ENCODE measurements at regions not wholly inside any gene's neighbourhood (a gene's known extent, or its start where the extent isn't known, plus 50 kb on each side); places are given as distances from the start of the nearest gene placed in this dataset.

GRCh38 chr18:78892177-78892576 lies 87.4 kb upstream of the SALL3 start:
- ATAC-seq = no peak
- H3K4me1 Mint-ChIP-seq = no peaks in the 10 kb centered on the region
- no peak for DNase-seq

DNA sequence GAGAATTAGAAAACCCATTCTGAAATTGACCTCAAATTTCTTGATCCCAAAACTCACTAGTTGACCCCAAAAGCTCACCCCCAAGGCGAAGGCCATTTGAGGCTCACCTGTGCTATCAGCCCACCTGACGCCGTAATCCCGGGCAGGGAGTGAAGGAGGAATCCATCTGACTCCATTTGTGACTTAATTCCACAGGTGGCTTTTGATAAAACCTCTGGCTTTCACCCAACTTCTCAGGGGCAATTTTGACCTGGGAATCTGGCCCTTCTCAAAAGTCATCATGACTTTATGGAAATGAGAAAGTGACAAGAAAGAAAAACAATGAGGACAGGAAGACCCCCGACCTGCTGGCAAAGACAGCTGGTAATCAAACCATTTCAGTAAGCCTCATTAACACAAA lies 86.9 kb upstream of the SALL3 start:
- H3K36me3 Mint-ChIP-seq (ENCODE audit: low read depth) = no peaks in the 10 kb centered on the region
- no peak overlapping the region for H3K4me3 Mint-ChIP-seq
- H3K4me1 Mint-ChIP-seq = no peaks in the 10 kb centered on the region
- ATAC-seq (no peak), DNase-seq (no peak)
- H3K9me3 ChIP-seq (ENCODE audit: control insufficient read depth, low read length, poor library complexity, severe bottlenecking) = no peaks in the 10 kb centered on the region
- no peak overlapping the region for H3K27ac Mint-ChIP-seq
- H3K27me3 Mint-ChIP-seq = peaks cover 5% of the 10 kb centered on the region

More at GRCh38 chr18:78892177-78892576, 87.4 kb upstream of the SALL3 start:
- Mint-ChIP-seq H3K4me3 (no peak overlapping the region), H3K27me3 (peaks cover 5% of the 10 kb centered on the region), H3K27ac (no peak overlapping the region), H3K36me3 (ENCODE audit: low read depth) (no peaks in the 10 kb centered on the region)
- H3K9me3 ChIP-seq (ENCODE audit: control insufficient read depth, low read length, poor library complexity, severe bottlenecking) = no peaks in the 10 kb centered on the region

GRCh38 chr18:78893281-78894032 lies 86.2 kb upstream of the SALL3 start:
- no peaks in the 10 kb centered on the region for H3K36me3 Mint-ChIP-seq (ENCODE audit: low read depth)
- H3K4me1 Mint-ChIP-seq = no peaks in the 10 kb centered on the region
- H3K9me3 ChIP-seq (ENCODE audit: control insufficient read depth, low read length, poor library complexity, severe bottlenecking) = no peaks in the 10 kb centered on the region
- peaks cover 5% of the 10 kb centered on the region for H3K27me3 Mint-ChIP-seq
- DNase-seq (no peak), ATAC-seq (no peak)
- H3K4me3 Mint-ChIP-seq = no peak overlapping the region
- H3K27ac Mint-ChIP-seq = no peak overlapping the region

DNA sequence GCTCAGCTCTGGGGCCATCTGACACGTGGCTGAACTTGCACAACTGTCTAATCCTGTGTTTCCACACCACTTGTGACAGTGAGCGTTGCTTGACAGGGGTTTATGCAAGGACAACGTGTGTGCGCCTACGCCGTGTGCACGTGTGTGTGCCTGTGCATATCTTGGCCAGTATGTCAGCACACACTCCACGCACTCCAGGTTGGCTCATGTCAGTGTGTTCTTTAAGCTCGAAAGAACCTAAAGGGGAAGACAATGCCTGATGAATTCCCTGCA lies 85.6 kb upstream of the SALL3 start:
- Mint-ChIP-seq H3K27ac (no peak overlapping the region), H3K27me3 (peaks cover 5% of the 10 kb centered on the region), H3K4me1 (no peaks in the 10 kb centered on the region), H3K4me3 (no peak overlapping the region), H3K36me3 (ENCODE audit: low read depth) (no peaks in the 10 kb centered on the region)
- H3K9me3 ChIP-seq (ENCODE audit: control insufficient read depth, low read length, poor library complexity, severe bottlenecking) = no peaks in the 10 kb centered on the region
- no peak for ATAC-seq
- DNase-seq = no peak

- Mint-ChIP-seq H3K27me3 (peaks cover 13% of the 10 kb centered on the region), H3K4me3 (no peak overlapping the region), H3K36me3 (ENCODE audit: low read depth) (no peaks in the 10 kb centered on the region), H3K4me1 (no peaks in the 10 kb centered on the region), H3K27ac (no peak overlapping the region)
- H3K9me3 ChIP-seq (ENCODE audit: control insufficient read depth, low read length, poor library complexity, severe bottlenecking) = no peaks in the 10 kb centered on the region
- DNase-seq (no peak), ATAC-seq (no peak)
Observed at GRCh38 chr18:78895207-78896001, 84.2 kb upstream of the SALL3 start.

GRCh38 chr18:78896111-78896905 lies 83.3 kb upstream of the SALL3 start:
- Mint-ChIP-seq H3K36me3 (ENCODE audit: low read depth) (no peaks in the 10 kb centered on the region), H3K4me1 (no peaks in the 10 kb centered on the region), H3K27me3 (peaks cover 13% of the 10 kb centered on the region), H3K27ac (no peak overlapping the region), H3K4me3 (no peak overlapping the region)
- no peaks in the 10 kb centered on the region for H3K9me3 ChIP-seq (ENCODE audit: control insufficient read depth, low read length, poor library complexity, severe bottlenecking)
- ATAC-seq (no peak), DNase-seq (no peak)

DNA sequence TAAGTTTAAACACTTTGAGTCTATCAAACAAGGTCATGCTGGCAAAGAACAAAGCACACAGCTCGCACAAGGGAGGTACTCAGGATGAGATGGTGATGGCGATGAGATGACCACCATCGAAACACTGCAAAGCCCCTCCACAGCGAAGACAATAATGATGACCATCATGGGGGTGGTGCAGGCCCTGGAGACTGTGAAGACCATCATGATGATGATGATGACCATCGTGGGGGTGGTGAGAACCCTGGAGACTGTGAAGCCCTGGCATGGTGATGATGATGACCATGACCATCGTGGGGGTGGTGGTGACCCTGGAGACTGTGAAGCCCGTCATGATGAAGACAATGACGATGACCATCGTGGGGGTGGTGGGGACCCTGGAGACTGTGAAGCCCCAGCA lies 81.6 kb upstream of the SALL3 start:
- Mint-ChIP-seq H3K36me3 (ENCODE audit: low read depth) (peaks cover 5% of the 10 kb centered on the region), H3K4me3 (no peak overlapping the region), H3K27ac (no peak overlapping the region), H3K4me1 (no peaks in the 10 kb centered on the region), H3K27me3 (peaks cover 27% of the 10 kb centered on the region)
- DNase-seq (no peak), ATAC-seq (no peak)
- no peaks in the 10 kb centered on the region for H3K9me3 ChIP-seq (ENCODE audit: control insufficient read depth, low read length, poor library complexity, severe bottlenecking)

DNA sequence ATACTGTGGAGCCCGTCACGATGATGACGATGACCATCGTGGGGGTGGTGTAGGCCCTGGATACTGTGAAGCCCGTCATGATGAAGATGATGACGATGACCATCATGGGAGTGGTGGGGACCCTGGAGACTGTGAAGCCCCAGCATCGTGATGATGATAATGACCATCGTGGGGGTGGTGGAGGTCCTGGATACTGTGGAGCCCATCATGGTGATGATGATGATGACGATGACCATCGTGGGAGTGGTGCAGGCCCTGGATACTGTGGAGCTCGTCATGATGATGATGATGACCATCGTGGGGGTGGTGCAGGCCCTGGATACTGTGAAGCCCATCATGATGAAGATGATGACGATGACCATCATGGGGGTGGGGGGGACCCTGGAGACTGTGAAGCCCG lies 81.0 kb upstream of the SALL3 start:
- Mint-ChIP-seq H3K4me3 (no peak overlapping the region), H3K27ac (no peak overlapping the region), H3K36me3 (ENCODE audit: low read depth) (peaks cover 5% of the 10 kb centered on the region), H3K27me3 (peaks cover 32% of the 10 kb centered on the region), H3K4me1 (no peaks in the 10 kb centered on the region)
- H3K9me3 ChIP-seq (ENCODE audit: control insufficient read depth, low read length, poor library complexity, severe bottlenecking) = no peaks in the 10 kb centered on the region
- DNase-seq = no peak
- ATAC-seq = no peak

- peaks cover 38% of the 10 kb centered on the region for H3K27me3 Mint-ChIP-seq
- ATAC-seq (no peak), DNase-seq (no peak)
- no peak overlapping the region for H3K4me3 Mint-ChIP-seq
- H3K4me1 Mint-ChIP-seq = no peaks in the 10 kb centered on the region
- peaks cover 5% of the 10 kb centered on the region for H3K36me3 Mint-ChIP-seq (ENCODE audit: low read depth)
- no peaks in the 10 kb centered on the region for H3K9me3 ChIP-seq (ENCODE audit: control insufficient read depth, low read length, poor library complexity, severe bottlenecking)
- no peak overlapping the region for H3K27ac Mint-ChIP-seq
Observed at GRCh38 chr18:78899241-78899640, 80.4 kb upstream of the SALL3 start.

DNA sequence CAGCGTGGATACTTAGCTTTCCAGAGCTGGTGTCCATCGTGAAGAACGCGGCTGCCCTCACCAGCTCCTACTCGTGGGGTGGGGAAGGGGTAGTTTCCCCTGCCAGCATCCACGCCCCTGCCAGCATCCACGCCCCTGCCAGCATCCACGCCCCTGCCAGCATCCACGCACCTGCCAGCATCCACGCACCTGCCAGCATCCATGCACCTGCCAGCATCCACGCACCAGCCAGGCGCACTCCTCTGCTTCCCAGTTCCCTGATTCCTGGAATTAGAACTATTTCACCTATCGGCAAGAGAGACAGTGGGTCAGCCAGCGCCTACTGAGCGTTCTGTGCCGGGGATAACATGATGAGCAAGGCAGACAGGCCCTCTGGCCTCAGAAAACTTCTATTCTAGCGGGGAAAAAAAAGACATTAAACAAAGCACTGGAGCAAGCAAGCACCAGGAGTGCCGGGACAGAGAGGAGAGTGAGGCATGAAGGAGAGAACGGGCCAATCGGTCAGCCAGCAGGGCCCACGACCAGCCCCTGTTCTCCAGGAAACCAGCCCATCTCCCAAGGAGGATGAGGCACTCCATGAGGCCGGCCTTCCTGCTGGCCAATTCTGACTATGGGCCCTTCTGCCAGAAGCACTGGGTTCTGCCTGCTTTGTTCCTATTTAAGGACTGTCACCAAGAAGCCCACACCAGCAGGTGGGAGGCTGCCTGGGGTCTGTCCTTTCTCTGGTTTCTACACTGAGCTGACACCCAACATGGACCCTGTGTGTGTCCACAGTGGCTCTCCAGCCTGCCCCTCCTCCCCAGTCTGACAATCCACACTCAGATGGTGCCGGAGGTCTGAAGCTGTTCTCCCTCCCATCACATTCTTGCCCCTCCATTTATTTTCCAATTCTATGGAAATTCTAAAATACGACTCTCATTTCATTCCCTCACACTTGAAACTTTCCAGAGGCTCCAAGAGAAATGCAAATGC lies 78.4 kb upstream of the SALL3 start:
- Mint-ChIP-seq H3K4me1 (no peaks in the 10 kb centered on the region), H3K36me3 (ENCODE audit: low read depth) (peaks cover 5% of the 10 kb centered on the region), H3K4me3 (no peak overlapping the region), H3K27me3 (peaks cover 44% of the 10 kb centered on the region), H3K27ac (no peak overlapping the region)
- DNase-seq = no peak
- ATAC-seq = no peak
- no peaks in the 10 kb centered on the region for H3K9me3 ChIP-seq (ENCODE audit: control insufficient read depth, low read length, poor library complexity, severe bottlenecking)

DNA sequence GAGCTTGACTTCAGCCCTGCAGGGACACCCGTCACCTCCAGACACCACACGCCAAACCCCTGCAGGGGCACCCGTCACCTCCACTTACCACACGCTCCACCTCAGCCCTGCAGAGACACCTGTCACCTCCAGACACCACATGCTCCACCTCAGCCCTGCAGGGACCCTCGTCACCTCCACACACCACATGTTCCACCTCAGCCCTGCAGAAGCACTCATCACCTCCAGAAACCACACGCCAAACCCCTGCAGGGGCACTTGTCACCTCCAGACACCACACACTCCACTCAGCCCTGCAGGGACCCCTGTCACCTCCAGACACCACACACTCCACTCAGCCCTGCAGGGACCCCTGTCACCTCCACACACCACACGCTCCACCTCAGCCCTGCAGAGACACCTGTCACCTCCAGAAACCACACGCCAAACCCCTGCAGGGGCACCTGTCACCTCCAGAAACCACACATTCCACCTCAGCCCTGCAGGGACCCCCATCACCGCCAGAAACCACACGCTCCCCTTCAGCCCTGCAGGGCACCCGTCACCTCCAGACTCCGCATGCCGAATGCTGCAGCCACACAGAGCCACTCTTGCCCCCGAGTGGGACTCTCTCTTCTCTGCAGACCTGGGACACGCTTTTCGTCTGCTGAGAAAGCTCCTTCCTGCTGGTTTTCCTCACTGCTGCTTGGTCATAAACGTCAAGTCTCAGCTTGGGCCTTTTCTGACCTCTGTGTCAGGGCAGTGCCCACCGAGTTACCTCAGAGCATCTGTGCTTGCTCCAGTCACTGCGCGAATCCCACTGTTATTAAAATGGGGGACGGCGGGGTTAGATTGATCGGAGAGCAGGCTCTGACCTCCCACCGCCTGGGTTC lies 77.5 kb upstream of the SALL3 start:
- peaks cover 50% of the 10 kb centered on the region for H3K27me3 Mint-ChIP-seq
- H3K4me3 Mint-ChIP-seq = no peak overlapping the region
- no peaks in the 10 kb centered on the region for H3K4me1 Mint-ChIP-seq
- H3K36me3 Mint-ChIP-seq (ENCODE audit: low read depth) = peaks cover 5% of the 10 kb centered on the region
- no peaks in the 10 kb centered on the region for H3K9me3 ChIP-seq (ENCODE audit: control insufficient read depth, low read length, poor library complexity, severe bottlenecking)
- DNase-seq = no peak
- no peak for ATAC-seq
- H3K27ac Mint-ChIP-seq = no peak overlapping the region

DNA sequence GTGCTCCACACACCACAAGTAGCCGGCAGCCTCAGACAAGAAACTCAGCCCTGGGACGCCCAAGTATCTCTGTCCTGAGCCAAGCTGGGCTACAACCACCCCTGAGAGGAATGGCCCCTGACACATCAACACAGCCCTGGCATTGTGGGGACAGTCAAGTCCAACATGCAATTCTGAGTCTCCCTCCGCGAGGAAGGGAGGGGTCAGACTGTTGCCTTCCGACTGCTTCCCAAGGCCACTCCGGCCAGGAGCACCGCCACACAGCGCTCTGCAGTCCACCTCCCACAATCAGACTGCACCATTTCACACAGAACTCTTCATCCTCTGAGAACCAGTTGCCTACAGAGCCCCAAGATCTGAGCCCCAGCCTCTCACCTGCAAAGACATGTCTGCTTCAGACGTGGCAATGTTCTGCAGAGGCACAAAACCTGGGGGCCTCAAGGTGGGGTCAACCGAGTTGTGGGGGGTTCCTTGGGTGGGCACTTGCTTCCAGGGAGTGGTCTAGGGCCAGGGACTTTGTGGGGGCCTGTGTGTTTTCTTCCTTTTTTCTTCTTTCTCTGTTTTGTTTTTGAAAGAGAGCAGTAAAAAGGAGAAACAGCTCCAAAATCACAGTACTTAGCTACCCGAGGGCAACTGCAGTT lies 76.7 kb upstream of the SALL3 start:
- Mint-ChIP-seq H3K4me1 (no peaks in the 10 kb centered on the region), H3K36me3 (ENCODE audit: low read depth) (peaks cover 5% of the 10 kb centered on the region), H3K27ac (no peak overlapping the region), H3K4me3 (no peak overlapping the region), H3K27me3 (peaks cover 53% of the 10 kb centered on the region)
- ATAC-seq (no peak), DNase-seq (no peak)
- H3K9me3 ChIP-seq (ENCODE audit: control insufficient read depth, low read length, poor library complexity, severe bottlenecking) = no peaks in the 10 kb centered on the region

Measured in T-helper 17 cell (primary cell).